HG03103 (cell line): ENCODE measurements at regions not wholly inside any gene's neighbourhood (a gene's known extent, or its start where the extent isn't known, plus 50 kb on each side); places are given as distances from the start of the nearest gene placed in this dataset.
A peak's percentile ranks its signal among the peaks of the same experiment; 100 is the strongest.

Experiments used
- ATAC-seq: cut with Tn5 transposase; IDR thresholded peaks from one replicate; pipeline ENCODE4 v1.9.1; 2021; ENCODE audit warnings: low read depth; ENCODE audit not compliant: unreplicated experiment

DNA sequence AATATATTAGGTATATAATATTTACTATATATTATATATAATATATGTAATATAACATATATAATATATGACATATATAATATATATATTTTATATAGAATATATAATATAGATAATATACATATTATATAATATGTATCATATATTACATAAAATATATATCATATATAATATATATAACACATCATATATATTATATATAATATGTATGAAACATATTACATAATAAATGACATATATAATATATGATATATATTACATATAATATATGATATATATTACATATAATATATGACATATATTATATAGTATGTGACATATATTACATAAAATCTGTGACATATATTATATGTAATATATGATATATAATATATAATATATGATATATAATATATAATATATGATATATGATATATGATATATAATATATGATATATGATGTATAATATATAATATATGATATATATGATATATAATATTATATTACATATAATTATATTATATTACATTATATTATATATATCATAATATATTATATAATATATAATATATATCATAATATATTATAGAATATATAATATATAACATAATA lies 119.5 kb upstream of the RIMBP3 start:
- no peak for ATAC-seq

- peak; percentile 81 for ATAC-seq
Measured at GRCh38 chr22:18730410-18730809, 118.7 kb upstream of the RIMBP3 start.
